NCI-H1417 (cell line): ENCODE measurements at regions not wholly inside any gene's neighbourhood (a gene's known extent, or its start where the extent isn't known, plus 50 kb on each side); places are given as distances from the start of the nearest gene placed in this dataset.
A peak's percentile ranks its signal among the peaks of the same experiment; 100 is the strongest.

Experiments
- DNase-seq, 3 experiments: peaks; one replicate each; lab custom pipeline; 2025; lab: John Stamatoyannopoulos, UW

GRCh38 chr21:35696644-35697043, 363.7 kb downstream of the SETD4 start:
- no peak for DNase-seq

- DNase-seq = no peak
Observed at GRCh38 chr21:35692311-35692710, 368.0 kb downstream of the SETD4 start.

- DNase-seq = no peak
Observed at GRCh38 chr21:35690436-35690835, 369.9 kb downstream of the SETD4 start.

- DNase-seq = no peak
Observed at GRCh38 chr21:35686156-35686555, 374.2 kb downstream of the SETD4 start.

GRCh38 chr21:35683664-35684304, 376.5 kb downstream of the SETD4 start:
- DNase-seq = no peak

- no peak for DNase-seq
Observed at GRCh38 chr21:35682904-35683549, 377.3 kb downstream of the SETD4 start.

GRCh38 chr21:35681946-35682345, 378.4 kb downstream of the SETD4 start:
- no peak for DNase-seq

GRCh38 chr21:35679076-35679475, 381.2 kb downstream of the SETD4 start:
- DNase-seq = no peak

GRCh38 chr21:35678393-35678792, 381.9 kb downstream of the SETD4 start:
- no peak for DNase-seq

- peak in 1 of 3 experiments; percentile 27 for DNase-seq
Observed at GRCh38 chr21:35677298-35677841, 383.0 kb downstream of the SETD4 start.

- no peak for DNase-seq
Observed at GRCh38 chr21:35674895-35675470, 385.3 kb downstream of the SETD4 start.

- DNase-seq = no peak
Observed at GRCh38 chr21:35674091-35674671, 386.1 kb downstream of the SETD4 start.

- no peak for DNase-seq
Observed at GRCh38 chr21:35672313-35672712, 388.0 kb downstream of the SETD4 start.

- DNase-seq = peak in 1 of 3 experiments; percentile 13
Observed at GRCh38 chr21:35664683-35665082, 395.6 kb downstream of the SETD4 start.

- DNase-seq = peak in 1 of 3 experiments; percentile 91
Observed at GRCh38 chr21:35663856-35664606, 396.3 kb downstream of the SETD4 start.

GRCh38 chr21:35658242-35658641, 402.1 kb downstream of the SETD4 start:
- DNase-seq = no peak

- no peak for DNase-seq
Observed at GRCh38 chr21:35652872-35653271, 407.5 kb downstream of the SETD4 start.

- no peak for DNase-seq
Observed at GRCh38 chr21:35652196-35652595, 408.1 kb downstream of the SETD4 start.

GRCh38 chr21:35651196-35651595, 409.1 kb downstream of the SETD4 start:
- peak in 2 of 3 experiments; percentile 24 to 77 for DNase-seq

- no peak for DNase-seq
Observed at GRCh38 chr21:35649186-35649585, 411.1 kb downstream of the SETD4 start.

- peak; percentile 23 to 71 (median 37) for DNase-seq
Observed at GRCh38 chr21:35648512-35648911, 411.8 kb downstream of the SETD4 start.

GRCh38 chr21:35646606-35647005, 413.7 kb downstream of the SETD4 start:
- DNase-seq = no peak
